ENCODE measurements at regions not wholly inside any gene's neighbourhood (a gene's known extent, or its start where the extent isn't known, plus 50 kb on each side); places are given as distances from the start of the nearest gene placed in this dataset.

DNA sequence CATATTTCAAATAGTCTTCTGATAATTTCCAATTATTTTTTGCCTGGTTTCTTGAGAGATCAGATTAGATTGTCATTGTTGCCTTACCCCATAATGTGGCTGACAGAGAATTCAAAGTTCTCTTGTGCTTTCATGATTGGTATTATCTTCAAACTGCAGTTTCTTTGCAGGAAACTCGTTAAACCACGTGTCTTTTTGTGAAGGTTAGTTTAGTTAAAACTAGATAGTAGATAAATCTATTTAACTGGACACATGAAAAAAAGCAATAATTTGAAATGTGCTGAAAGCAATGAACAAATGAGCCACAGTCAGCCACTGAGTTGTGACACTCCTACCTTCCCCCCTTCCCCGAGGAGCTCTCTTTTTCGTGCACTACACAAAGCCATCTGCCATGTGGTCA, 327.5 kb upstream of the UMPS start:
- 58% methylated on average over 4 of the region's 4 CpGs for WGBS (ENCODE audit: insufficient coverage)
- H3K36me3 Mint-ChIP-seq: no peaks in the 10 kb centered on the region
- no peak for ATAC-seq
- no peaks in the 10 kb centered on the region for H3K9me3 Mint-ChIP-seq
- Histone ChIP-seq H3K36me3 (ENCODE audit: control insufficient read depth, insufficient read depth, low read length) (no peaks in the 10 kb centered on the region), H3K4me3 (ENCODE audit: low read length) (no peak overlapping the region), H3K4me1 (ENCODE audit: control insufficient read depth, insufficient read depth, low read length) (no peaks in the 10 kb centered on the region), H3K9me3 (ENCODE audit: control insufficient read depth, insufficient read depth, low read length) (no peaks in the 10 kb centered on the region), H3K27ac (ENCODE audit: low read length) (no peak overlapping the region), H3K27me3 (ENCODE audit: control insufficient read depth, insufficient read depth, low read length) (peaks cover 2% of the 10 kb centered on the region)
- no peak overlapping the region for H3K27ac Mint-ChIP-seq
- H3K4me1 Mint-ChIP-seq: no peaks in the 10 kb centered on the region
- TF ChIP-seq, protein P1, sequence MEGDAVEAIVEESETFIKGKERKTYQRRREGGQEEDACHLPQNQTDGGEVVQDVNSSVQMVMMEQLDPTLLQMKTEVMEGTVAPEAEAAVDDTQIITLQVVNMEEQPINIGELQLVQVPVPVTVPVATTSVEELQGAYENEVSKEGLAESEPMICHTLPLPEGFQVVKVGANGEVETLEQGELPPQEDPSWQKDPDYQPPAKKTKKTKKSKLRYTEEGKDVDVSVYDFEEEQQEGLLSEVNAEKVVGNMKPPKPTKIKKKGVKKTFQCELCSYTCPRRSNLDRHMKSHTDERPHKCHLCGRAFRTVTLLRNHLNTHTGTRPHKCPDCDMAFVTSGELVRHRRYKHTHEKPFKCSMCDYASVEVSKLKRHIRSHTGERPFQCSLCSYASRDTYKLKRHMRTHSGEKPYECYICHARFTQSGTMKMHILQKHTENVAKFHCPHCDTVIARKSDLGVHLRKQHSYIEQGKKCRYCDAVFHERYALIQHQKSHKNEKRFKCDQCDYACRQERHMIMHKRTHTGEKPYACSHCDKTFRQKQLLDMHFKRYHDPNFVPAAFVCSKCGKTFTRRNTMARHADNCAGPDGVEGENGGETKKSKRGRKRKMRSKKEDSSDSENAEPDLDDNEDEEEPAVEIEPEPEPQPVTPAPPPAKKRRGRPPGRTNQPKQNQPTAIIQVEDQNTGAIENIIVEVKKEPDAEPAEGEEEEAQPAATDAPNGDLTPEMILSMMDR (IDR thresholded peaks at IDR 0.05): no peak
- DNase-seq: no peak
- peaks cover 7 to 41% of the 10 kb centered on the region in 2 donors for H3K27me3 Mint-ChIP-seq (ENCODE audit: low read depth in 2 of 2)
- intact Hi-C loops (cut with micrococcal nuclease): no loop called here
- no peak overlapping the region for H3K4me3 Mint-ChIP-seq

DNA sequence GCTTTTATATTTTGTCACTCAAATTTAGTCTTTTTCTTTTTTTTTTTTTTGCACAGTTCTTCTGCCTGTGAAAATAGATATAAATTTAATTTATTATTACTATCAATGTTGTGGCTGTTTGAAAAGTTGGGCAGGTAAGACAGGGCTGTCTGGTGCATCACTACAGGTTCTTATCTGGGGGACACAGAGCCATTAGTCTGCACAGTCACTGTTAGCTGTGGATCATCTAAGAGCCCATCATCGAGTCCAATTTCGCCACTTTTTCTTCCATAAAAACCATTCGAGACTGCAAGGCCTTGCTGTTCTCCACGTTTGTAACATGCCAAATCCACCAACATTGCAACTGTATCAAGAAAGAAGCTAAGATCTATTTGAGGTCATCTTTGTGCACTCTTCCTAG, 325.6 kb upstream of the UMPS start:
- DNase-seq (no peak), ATAC-seq (no peak)
- Mint-ChIP-seq H3K4me1 (no peaks in the 10 kb centered on the region), H3K9me3 (no peaks in the 10 kb centered on the region), H3K27ac (no peak overlapping the region), H3K36me3 (no peaks in the 10 kb centered on the region), H3K4me3 (no peak overlapping the region), H3K27me3 (ENCODE audit: low read depth in 2 of 2) (peaks cover 8 to 46% of the 10 kb centered on the region in 2 donors)
- Histone ChIP-seq H3K27me3 (ENCODE audit: control insufficient read depth, insufficient read depth, low read length) (peaks cover 2% of the 10 kb centered on the region), H3K4me3 (ENCODE audit: low read length) (no peak overlapping the region), H3K4me1 (ENCODE audit: control insufficient read depth, insufficient read depth, low read length) (no peaks in the 10 kb centered on the region), H3K9me3 (ENCODE audit: control insufficient read depth, insufficient read depth, low read length) (no peaks in the 10 kb centered on the region), H3K27ac (ENCODE audit: low read length) (no peak overlapping the region), H3K36me3 (ENCODE audit: control insufficient read depth, insufficient read depth, low read length) (no peaks in the 10 kb centered on the region)
- TF ChIP-seq, protein P1 (IDR thresholded peaks at IDR 0.05): no peak
- 84% methylated on average over 4 of the region's 4 CpGs for WGBS (ENCODE audit: insufficient coverage)
- intact Hi-C loops (cut with micrococcal nuclease): no loop called here

DNA sequence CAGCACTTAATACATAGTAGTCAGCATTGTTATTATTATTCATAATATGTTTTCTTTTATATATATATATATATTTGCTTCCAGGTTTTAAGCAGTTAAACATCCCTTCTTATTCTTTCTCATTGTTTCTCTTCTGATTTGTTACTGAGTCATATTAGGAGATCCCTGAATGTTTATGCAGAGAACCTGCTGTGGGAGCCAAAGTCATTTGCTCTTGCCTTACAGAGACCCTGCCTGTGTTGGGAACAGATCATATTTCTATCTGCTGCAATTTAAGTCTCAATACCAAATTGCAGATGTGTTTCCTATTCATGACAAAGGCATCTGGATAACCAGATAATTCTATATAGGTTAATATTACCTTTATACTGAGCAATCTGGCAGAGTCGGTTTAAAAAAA, 323.0 kb upstream of the UMPS start:
- Mint-ChIP-seq H3K4me1 (no peaks in the 10 kb centered on the region), H3K9me3 (no peaks in the 10 kb centered on the region), H3K4me3 (no peak overlapping the region), H3K27me3 (ENCODE audit: low read depth in 2 of 2) (peaks cover 10 to 52% of the 10 kb centered on the region in 2 donors), H3K27ac (no peak overlapping the region), H3K36me3 (no peaks in the 10 kb centered on the region)
- 100% methylated on average over 1 of the region's 1 CpG for WGBS (ENCODE audit: insufficient coverage)
- H3K4me3 ChIP-seq (ENCODE audit: low read length): no peak overlapping the region
- TF ChIP-seq, protein P1 (IDR thresholded peaks at IDR 0.05): no peak
- H3K4me1 ChIP-seq (ENCODE audit: control insufficient read depth, insufficient read depth, low read length): no peaks in the 10 kb centered on the region
- H3K36me3 ChIP-seq (ENCODE audit: control insufficient read depth, insufficient read depth, low read length): no peaks in the 10 kb centered on the region
- H3K9me3 ChIP-seq (ENCODE audit: control insufficient read depth, insufficient read depth, low read length): no peaks in the 10 kb centered on the region
- ATAC-seq (no peak), DNase-seq (no peak)
- H3K27me3 ChIP-seq (ENCODE audit: control insufficient read depth, insufficient read depth, low read length): peaks cover 2% of the 10 kb centered on the region
- no peak overlapping the region for H3K27ac ChIP-seq (ENCODE audit: low read length)
- intact Hi-C loops (cut with micrococcal nuclease): no loop called here

DNA sequence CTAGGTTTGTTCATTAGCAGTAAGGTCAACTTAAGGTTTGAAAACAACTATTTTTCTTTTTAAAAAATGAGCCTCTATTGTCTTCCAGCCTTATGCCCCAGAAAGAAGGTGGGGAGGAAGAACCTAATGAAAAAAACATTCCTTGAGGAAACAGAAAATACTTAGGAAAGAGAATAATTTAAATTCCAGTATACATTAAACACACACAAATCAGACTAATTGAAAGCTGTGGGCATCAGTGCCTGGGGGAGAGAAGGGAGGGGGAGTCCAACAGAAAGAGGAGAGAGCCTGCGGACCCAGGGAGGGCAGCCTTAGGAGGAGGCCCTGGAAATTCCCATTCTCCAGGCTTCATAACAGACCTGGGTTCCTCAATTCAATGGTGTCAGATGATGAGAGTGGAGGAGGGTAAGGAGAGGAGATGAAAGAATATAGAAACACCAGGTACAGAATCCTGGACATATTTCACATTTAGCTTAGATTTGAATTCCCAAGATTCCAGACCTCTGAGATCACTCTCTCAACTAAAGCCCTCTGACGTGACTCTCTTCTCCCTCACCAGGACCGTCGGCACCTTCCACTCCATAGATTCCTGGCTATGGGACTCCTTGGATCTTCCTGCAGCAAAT, 320.5 kb upstream of the UMPS start:
- H3K27ac Mint-ChIP-seq: no peak overlapping the region
- WGBS (ENCODE audit: insufficient coverage): 94% methylated on average over 4 of the region's 4 CpGs

More for the DNA sequence above, 320.5 kb upstream of the UMPS start:
- no peaks in the 10 kb centered on the region for H3K36me3 ChIP-seq (ENCODE audit: control insufficient read depth, insufficient read depth, low read length)
- H3K27me3 ChIP-seq (ENCODE audit: control insufficient read depth, insufficient read depth, low read length): peaks cover 1% of the 10 kb centered on the region
- Mint-ChIP-seq H3K4me1 (no peaks in the 10 kb centered on the region), H3K27me3 (ENCODE audit: low read depth in 2 of 2) (peaks cover 7 to 37% of the 10 kb centered on the region in 2 donors), H3K36me3 (no peaks in the 10 kb centered on the region), H3K4me3 (no peak overlapping the region), H3K9me3 (no peaks in the 10 kb centered on the region)
- H3K27ac ChIP-seq (ENCODE audit: low read length): no peak overlapping the region
- TF ChIP-seq, protein P1 (IDR thresholded peaks at IDR 0.05): no peak
- no peak overlapping the region for H3K4me3 ChIP-seq (ENCODE audit: low read length)
- no peaks in the 10 kb centered on the region for H3K4me1 ChIP-seq (ENCODE audit: control insufficient read depth, insufficient read depth, low read length)
- DNase-seq (no peak), ATAC-seq (no peak)
- H3K9me3 ChIP-seq (ENCODE audit: control insufficient read depth, insufficient read depth, low read length): no peaks in the 10 kb centered on the region
- intact Hi-C loops (cut with micrococcal nuclease): no loop called here

All from natural killer cell (primary cell).